SHP77 (cell line): ENCODE measurements at regions not wholly inside any gene's neighbourhood (a gene's known extent, or its start where the extent isn't known, plus 50 kb on each side); places are given as distances from the start of the nearest gene placed in this dataset.
A peak's percentile ranks its signal among the peaks of the same experiment; 100 is the strongest.
"Not testable (repeated sequence)": the region's sequence is repeated elsewhere in the genome, so short reads cannot be mapped to it uniquely, and the experiment has no call there.

Source experiments
- DNase-seq, 2 experiments: peaks; one replicate each; lab custom pipeline; 2025; lab: John Stamatoyannopoulos, UW

DNA sequence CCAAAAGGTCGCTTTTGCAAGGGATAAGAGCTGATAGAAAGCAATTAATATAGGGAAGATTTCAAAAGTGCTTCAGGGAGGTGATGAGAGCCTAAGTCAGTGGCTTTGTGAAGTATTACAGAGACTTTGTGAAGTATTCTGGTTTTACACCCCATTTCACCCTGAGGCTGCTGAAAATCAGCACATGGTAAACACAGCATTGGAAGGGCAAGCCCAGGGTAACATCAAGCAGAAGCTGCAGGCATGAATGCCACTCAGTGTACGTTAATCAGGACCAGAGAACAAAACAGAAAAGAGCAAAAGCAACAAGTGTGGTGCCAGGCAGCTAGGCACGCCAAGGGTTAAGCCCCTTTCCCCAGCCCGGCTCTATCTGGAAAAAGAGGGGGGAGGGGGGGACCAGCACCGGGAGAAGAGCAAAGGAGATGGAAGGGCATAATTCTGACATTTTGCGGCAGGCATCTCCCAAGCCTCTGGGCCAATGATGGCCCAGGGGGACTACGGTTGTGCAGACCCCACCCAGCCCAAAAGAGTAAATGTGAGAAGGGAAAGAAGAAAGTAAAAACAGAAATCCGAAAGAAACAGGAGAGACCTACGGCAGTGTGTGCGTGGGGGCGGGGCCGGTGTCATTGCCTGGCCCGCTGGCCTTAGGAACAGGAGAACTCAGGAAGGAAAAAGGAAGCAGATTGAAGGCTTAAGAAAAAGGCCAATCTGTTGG is 58.9 kb downstream of the DHRS2 start:
- DNase-seq, result no peak

DNA sequence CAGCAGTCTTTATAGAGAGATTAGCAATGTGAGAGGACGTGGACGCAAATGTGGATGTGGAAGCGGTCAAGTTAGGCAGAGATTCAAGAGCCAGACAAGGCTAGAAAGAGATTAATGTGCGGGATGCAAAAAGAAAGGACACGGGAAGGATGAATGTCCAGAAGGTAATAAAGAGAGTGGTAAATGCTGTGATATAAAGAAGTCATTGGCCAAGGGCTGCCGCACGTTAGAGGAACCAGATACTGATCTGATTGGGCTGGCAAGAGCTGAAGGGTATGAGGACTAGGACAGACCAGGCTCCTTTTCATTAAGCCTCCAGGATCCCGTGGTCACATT is 59.5 kb downstream of the DHRS2 start:
- DNase-seq, result no peak

DNA sequence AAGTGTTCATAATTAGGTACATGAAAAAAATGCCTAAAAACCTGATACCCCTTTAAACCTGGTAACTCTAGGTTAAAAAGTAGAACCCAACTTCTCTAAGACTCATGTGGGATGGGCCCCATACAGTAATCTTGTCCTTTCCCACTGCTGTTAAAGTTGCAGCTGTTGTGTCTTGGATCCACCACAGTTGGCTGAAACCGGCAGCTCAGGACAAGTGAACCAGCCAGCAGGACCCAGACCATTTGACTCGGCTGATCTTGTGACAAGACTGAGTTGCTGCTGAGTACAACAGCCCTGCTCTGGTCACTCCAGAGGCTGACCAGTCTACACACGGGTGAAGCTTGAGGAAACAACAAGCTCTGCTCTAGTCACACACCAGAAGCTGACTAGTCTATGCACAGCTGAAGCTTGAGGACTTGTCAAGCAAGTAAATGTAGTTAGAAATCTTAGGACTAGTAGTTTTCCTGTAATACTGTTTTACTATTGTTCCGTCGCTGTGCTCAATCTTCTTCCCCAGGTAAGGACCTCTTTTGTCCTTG is 60.6 kb downstream of the DHRS2 start:
- no peak for DNase-seq

DNA sequence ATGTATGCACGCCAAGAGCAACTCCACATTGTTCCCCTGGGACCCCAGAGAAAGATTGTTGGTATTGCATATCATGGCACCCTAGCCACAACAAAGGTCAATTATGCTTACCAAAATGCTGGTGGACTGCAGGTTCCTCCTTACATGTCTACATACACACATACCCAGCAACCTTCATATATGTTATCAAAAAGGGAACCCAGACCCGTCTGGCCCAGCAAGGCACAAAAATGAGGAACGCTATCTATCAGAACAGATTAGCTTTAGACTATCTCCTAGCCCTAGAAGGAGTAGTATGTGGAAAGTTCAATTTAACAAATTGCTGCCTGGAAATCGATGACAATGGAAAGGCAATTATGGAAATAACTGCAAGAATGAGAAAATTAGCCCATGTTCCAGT is 61.5 kb downstream of the DHRS2 start:
- no peak for DNase-seq

DNA sequence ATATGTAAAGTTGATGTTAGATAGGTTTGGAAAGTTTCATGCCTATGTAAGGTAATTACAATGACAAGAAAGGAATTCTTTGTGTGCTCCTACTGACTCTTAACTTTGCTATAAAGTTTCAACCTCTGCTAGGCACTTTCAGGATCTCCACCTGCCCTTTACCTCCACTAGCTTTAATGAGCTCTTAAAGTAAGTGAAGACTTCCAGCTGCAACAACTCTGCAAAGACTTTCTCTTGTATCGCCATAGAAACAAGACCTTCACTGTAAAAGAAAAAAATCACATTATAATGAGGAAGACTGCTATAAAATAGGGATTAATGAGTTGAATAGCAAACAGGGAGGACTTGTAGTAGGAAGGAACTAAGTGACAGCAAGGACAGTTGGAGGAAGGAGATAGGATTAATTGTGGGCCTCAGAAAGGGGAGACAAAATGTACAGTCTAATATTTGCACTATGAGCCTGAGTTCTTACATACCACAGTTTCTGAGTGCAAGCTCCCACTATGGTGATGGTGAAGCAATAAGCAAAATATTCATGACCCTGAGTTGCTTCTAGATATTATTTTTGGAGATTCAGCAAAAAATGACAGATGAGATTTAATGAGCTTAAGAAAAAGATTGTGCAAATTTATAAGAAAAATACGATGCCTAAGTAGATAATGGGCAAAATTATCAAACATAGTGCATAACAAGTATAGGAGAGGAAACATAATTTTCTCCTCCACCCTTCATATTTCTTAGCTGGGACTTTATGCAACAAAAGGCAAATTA is 66.7 kb downstream of the DHRS2 start:
- no peak for DNase-seq

DNA sequence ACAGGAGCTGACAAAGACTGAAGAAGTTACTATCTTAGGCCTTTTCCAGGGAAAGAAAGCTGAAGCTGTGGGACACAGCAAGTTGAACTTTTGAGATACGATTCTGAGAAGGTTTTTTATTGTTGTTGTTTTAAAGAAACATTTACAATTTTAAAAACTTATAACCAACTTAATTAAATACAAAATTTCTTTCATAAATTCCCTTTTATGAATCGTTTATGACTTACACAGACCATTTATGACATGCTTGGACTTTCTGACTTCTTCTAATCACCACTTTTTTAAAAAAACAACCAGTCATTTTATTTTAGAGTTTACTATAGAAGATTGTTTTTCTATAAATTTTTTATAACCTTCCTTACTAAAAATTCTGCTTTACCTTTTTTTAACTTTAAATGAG is 68.7 kb downstream of the DHRS2 start:
- no peak for DNase-seq

DNA sequence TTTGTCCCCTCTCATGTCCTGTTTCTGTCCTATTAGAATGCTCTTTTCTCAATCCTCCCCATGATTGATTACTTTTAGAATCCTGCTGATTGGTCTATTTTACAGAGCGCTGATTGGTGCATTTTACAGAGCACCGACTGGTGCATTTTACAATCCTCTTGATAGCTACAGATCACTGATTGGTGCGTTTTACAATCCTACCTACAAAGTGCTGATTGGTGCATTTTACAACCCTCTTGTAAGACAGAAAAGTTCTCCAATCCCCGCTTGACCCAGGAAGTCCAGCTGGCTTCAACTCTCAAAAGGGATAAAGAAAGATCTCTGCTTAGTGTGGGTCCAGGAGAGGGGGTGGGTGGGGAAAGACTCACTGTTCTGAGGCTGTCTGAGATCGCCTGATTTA is 71.3 kb downstream of the DHRS2 start:
- no peak for DNase-seq

DNA sequence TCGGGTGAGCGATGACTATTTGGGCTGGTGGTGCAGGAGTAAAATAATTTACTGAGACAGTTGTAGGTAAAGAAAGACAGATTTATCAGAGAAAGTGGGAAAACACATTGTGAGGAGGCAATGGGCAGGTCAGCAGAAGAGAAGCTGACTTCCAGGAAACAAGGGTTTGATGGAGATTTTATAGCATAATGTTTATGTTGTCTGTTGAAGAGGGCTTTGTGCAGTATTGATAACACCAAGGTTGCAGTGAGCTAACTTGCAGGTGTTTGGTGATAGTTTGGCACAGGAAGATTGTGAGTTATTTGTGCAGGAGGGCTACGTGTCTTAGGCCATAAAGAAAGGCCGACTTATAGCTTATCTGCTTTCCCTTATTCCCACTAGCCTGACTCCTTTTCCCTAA is 72.2 kb downstream of the DHRS2 start:
- DNase-seq, result no peak

DNA sequence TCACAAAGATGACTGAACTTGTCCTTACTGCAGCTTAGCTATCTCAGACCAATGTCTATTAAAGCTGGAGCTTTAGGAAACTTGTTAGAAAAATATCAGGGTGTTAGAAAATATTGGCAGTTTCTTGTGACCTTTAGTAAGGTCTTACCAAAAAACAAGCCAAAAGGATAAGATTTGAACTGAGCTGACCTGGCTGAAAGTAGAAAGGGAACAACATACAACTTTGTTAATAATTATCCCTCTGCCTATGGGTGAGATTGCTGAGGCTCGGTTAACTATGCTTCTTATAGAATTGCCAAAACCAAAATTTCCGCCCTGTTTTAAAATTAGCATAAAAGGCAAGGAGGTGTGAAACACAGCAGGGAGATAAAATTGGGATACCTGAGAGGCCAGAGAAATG is 73.8 kb downstream of the DHRS2 start:
- DNase-seq, result no peak

DNA sequence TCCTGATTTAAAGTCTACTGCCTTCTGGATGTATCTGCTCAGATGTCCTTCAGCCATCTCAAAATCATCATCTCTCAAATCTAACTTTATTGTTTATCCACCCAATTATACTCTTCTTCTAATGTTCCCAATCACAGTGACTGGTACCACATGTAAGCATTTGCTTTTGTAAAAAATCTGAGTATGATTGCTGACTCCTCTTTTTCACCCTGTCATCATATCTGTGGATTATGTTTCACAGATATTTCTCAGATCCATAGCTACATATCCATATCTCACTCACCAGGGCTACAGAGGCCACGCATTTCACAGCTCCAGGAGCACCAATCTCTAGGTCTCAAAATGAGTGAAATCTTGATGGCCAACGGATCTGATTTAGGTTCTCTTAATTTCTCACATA is 76.1 kb downstream of the DHRS2 start:
- DNase-seq, result no peak

DNA sequence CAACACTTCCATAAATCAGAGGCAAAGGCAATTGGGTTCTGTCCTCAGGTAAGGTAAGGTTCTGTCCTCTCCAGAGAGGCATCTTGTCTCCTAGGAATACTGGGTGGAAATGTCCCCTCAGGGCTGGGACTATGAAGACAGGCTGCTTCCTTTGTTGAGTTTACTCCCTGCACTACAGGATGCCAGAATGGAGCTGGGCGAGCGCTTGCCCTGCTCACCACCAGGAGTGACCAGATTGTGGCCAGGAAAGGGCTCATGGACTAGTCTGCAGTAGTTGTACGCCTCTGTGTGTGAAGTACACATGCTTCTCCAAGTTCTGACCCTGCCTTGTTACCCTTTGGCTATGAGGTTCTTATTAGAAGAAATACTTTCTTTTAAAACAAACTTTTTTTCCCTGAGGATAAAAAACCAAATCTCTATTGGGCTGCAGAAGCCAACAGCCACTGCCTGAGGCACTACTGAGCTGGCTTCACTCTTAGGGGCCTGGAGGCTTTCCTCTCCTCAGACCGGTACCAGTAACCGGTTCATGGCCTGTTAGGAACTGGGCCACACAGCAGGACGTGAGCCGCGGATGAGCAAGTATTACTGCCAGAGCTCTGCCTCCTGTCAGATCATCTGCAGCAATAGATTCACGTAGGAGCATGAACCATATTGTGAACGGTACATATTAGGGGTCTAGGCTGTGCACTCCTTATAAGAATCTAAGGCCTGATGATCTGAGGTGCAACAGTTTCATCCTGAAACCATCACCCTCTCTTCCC is 83.2 kb downstream of the DHRS2 start:
- DNase-seq, result no peak

DNA sequence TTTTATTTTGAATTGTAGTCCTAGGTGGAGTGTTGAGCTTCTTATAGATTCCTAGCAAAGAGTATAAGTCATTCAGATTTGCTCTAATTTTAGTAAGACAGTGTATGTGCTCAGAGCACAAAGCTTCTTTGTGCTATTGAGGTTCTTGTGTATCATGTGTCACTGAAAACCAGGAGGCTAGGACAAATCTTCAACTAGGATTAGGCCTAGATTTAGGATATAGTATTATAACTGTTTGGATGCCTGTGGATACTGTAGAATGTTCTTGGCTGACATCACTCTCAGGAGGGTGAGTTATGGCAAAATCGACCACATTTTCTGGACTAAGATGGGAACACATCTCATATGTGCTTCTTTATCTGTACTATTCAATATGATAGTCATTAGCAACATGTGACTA is 86.5 kb downstream of the DHRS2 start:
- no peak for DNase-seq

DNA sequence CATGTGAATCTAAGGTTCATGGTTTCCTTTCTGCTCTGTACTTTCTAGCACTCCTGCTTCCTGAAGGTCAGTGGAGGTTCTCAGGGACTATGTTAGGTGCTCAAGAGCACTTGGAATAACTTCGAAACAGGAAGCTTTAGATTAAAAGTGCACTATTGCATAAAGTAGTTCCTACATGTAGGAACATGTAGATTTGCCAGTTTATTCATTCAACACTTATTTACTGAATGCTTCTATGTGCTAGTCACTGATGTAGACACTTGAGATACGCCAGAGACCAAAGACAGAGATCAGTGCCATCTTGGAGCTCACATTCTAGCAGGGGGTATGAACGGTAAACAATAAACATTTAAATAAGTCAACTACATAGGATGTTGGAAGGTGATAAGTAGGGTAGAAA is 87.7 kb downstream of the DHRS2 start:
- DNase-seq, result no peak

DNA sequence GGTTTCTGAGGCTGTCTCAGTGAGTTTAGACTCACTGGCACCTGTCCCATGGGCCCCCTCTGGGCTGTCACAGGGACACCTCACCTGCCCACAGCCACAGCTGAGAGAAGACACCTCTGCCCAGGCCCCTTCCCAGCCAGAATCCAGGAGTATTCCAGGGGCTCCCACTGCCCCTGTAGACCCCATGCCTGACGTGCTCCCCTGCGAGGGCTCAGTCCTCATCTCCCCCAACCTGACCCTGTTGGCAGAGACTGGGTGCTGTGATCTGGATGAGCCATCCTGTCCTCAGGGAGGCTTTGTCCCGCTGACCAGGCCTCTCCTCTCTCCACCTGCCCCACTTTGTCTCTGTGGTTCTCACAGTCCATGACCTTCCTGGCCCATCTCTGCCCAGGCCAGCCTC is 89.4 kb downstream of the DHRS2 start:
- DNase-seq, result no peak

DNA sequence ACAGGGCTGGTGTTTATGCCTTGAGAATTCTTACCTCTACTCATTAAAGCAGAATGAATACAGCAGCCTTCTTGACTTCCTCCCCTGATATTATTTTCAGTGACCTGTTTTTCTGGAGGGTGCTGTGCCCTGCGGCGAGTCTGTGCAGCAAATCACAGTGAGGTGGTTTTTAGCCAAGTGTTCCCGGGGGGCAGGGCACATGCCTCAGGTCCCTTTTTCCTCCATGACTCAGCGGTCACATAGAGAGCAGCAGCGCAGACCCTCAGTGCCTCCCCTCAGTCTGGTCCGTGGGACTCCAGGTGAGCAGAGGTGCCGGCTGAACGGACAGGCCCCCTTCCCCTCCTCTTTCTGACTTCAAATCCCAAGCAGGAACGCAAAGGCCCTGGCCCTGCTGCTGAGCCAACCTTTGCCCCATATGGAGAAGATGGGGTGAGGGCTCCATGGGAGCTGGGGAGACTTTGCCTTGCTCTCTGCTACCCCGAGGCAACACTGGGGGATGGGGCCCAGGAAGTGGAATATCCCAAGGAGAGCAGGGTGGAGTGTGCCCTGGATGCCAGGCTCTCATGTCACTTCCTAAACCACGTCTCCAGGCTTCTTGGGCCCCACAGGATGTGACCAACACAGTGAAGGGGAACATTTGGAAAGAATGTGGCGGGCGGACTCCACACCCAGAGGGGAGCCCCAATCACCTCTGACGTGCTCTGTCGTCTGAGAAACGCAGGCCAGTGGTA is 90.0 kb downstream of the DHRS2 start:
- no peak for DNase-seq

DNA sequence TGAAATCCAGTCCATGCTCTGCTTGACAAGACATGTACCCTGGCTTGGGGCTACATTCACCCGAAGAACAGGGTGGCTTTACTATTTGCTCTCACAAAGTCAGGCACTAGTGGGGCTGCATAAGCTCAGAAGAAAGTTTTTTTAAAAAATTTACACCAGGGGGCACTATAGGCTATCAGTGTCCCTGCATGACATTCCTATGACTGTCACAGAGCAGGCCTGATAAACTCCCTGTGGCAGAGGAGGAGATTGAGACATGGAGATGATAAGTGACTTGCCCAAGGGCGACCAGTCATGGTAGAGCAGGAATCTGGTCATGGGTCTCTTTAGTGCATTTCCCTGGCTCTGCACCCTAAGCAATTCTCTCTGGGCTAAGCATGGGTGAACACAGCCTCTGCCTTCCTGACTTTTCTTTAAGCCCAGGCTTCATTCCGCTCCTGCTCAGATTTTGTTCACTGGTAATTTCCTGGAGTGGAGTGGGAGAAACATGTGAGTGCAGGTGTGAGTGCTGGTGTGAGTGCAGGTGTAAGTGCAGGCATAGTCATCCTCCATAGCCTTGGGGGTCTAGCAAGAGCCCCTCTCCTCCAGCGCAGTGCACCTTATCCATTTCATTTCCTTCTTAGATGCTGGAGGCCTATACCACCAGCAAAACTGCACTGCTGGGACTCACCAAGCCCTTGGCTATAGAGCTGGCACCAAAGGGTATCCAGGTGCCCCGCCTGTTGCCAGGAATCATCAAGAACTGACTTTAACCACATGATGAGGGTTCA is 91.6 kb downstream of the DHRS2 start:
- DNase-seq, result peak; percentile 64

DNA sequence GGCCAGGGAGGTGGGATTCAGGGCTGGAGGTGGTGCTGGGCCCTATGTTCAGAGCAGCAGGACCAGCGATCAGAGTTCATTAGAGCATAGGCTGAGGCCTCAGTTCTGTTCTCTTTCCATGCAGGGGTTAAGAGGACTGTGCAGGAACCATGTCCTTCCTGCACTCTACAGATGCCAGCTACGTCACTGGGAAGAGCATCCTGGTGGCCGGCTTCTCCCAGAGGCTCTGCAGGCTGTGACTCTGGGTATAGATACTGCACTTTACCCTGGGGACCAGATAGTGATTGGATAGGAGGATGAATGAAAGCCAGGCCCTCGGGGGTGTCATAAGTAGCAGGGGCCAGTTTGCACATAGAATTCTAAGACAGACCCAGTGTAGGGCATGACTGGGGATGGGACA is 92.6 kb downstream of the DHRS2 start:
- no peak for DNase-seq

DNA sequence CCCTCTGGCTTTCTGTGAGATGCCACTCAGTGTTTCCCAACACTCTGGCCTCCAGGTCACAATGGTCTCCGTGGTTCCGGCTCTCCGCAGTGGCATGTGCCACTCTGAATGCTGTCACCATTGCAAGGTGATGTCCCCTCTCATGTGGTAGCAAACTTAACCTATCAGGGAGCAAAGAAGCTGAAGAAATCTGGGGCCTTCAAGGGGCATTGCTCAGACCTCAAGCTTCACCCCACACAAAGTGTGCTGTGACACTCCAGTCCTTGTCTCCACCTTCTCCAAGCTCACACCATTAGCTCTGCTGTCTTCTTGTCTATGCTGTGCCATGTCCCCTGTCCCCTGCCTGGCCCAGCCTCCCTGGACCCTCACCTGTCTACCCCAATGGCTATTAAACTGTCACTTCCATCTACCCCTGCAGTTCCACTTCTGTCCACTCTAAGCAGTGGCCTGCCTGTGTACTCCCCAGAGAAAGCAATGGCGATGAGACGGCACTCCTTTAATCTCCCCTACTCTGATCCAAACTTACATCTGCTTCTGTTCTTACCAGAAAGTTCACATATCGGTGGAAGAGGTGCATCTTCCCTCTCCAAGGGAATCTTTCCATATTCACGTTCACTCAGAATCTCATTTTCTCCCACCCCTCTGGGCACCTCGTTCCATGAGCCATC is 93.7 kb downstream of the DHRS2 start:
- peak in 1 of 2 experiments; percentile 4 for DNase-seq

DNA sequence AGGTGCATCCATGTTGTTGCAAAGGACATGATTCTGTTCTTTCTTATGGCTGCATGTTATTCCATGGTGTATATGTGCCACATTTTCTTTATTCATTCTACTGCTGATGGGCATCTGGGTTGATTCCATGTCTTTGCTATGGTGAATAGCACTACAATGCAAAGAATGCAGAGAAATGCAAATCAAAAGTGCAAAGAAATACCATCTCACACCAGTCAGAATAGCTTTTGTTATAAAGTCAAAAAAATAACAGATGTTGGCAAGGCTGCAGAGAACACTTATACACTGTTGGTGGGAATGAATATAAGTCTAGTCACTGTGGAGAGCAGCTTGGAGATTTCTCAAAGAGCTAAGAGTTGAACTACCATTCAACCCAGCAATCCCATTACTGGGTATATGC is 99.2 kb downstream of the DHRS2 start:
- DNase-seq, result no peak

DNA sequence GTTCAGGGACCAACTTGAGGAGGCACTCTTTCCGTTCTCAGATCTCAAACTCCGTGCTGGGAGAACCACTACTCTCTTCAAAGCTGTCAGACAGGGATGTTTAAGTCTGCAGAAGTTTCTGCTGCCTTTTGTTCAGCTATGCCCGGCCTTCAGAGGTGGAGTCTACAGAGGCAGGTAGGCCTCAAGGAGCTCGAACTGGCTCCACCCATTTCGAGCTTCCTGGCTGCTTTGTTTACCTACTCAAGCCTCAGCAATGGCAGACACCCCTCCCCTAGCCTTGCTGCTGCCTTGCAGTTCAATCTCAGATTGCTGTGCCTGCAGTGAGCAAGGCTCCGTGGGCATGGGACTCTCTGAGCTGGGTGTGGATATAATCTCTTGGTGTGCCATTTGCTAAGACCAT is 108.2 kb downstream of the DHRS2 start:
- not testable (repeated sequence) for DNase-seq

DNA sequence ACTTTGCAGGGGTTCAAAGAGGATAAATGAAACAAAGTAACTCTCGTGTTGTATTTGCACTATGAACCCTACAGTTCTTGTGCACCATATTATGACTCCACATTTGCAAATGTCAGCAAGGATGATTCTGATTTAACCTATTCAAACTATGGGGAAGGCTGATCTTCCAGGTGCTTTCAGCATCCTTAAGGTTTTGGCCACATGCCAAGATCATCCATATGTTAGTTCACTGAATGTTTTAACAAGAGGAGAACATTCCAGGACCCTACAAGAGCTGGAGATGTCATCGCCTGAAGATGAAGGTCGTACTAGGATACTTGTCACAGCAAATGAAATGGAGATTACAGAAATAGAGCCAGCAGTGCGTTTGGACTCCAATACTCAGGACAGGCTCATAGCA is 114.2 kb downstream of the DHRS2 start:
- no peak for DNase-seq
